ENCODE measurements at regions not wholly inside any gene's neighbourhood (a gene's known extent, or its start where the extent isn't known, plus 50 kb on each side); places are given as distances from the start of the nearest gene placed in this dataset.
"Not testable (repeated sequence)": the region's sequence is repeated elsewhere in the genome, so short reads cannot be mapped to it uniquely, and the experiment has no call there.

DNA sequence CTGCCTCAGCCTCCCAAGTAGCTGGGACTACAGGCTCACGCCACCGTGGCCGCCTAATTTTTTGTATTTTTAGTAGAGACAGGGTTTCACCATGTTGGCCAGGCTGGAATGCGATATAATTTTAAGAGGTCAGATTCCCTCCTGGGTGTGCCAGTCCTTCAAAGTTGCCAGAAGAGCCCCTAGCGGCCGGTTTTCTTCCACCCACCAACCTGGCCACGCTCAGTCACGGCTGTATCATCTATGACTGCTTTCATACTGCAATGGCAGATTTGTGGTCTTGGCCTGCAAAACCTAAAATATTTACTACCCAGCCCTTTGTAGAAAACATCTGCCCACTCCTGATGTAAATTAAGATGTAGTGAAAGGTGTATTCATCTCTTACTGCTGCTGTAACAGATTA lies 117.5 kb upstream of the BASP1 start:
- TF ChIP-seq, protein P1, sequence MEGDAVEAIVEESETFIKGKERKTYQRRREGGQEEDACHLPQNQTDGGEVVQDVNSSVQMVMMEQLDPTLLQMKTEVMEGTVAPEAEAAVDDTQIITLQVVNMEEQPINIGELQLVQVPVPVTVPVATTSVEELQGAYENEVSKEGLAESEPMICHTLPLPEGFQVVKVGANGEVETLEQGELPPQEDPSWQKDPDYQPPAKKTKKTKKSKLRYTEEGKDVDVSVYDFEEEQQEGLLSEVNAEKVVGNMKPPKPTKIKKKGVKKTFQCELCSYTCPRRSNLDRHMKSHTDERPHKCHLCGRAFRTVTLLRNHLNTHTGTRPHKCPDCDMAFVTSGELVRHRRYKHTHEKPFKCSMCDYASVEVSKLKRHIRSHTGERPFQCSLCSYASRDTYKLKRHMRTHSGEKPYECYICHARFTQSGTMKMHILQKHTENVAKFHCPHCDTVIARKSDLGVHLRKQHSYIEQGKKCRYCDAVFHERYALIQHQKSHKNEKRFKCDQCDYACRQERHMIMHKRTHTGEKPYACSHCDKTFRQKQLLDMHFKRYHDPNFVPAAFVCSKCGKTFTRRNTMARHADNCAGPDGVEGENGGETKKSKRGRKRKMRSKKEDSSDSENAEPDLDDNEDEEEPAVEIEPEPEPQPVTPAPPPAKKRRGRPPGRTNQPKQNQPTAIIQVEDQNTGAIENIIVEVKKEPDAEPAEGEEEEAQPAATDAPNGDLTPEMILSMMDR (IDR thresholded peaks at IDR 0.05; ENCODE audit: low read length, missing control alignments): no peak
- DNase-seq (ENCODE audit: low read depth): no peak
- H3K4me3 ChIP-seq (replicated peaks; ENCODE audit: low read depth, low read length): no peak overlapping the region

DNA sequence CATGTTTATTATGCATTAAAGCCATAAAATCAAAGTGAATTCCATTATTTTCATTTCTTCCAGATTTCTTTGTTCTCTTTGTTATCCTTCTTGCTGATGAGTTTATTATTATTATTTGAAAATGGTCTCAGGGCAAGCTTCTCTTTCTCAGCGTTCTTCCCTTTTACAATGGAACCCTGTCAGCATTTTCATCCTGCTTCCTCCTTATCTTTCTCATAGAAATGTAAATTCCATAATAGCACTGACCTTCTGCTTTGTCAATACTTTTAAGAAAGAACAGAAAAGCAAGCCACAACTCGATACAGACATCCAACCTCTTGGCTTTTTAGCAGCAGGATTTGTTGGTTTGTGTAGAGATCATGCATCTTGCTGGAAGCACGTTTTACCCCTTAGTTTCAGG lies 114.0 kb upstream of the BASP1 start:
- TF ChIP-seq, protein P1 (IDR thresholded peaks at IDR 0.05; ENCODE audit: low read length, missing control alignments): no peak
- no peak for DNase-seq (ENCODE audit: low read depth)

DNA sequence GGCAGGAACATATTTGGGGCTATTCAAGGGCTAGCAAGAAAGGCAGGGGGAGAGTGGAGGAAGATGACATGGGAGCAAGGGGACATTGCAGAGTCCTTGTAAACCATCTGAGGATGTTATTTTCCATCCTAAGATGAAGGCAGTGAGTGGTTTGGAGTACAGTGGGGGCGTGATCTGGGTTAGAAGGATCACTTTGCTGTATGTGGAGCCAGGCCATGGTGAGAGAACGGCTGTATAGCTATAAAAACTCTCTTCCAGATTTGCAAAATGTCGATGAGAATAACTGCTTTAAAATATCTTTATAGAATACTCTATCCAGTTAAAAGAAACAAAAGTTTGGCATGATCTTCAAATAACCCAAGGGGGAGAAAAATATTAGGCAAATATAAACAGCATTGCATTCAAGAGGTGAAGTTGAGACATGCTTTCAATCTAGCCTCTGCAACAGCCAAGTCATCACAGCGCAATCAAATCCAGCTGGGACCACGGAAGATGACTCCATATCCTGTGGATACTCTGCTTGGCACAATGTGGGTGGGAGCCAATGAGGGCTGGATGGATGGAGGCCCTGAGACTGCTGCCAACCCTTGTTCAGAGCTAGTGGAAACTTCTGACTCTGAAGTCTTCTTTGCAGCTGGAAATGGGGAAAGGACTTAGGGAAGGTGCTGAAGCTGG lies 111.5 kb upstream of the BASP1 start:
- peak; percentile 83 for DNase-seq (ENCODE audit: low read depth)
- TF ChIP-seq, protein P1 (IDR thresholded peaks at IDR 0.05; ENCODE audit: low read length, missing control alignments): no peak
- no peak overlapping the region for H3K4me3 ChIP-seq (replicated peaks; ENCODE audit: low read depth, low read length)

More for the DNA sequence above, 114.0 kb upstream of the BASP1 start:
- H3K4me3 ChIP-seq (replicated peaks; ENCODE audit: low read depth, low read length): no peak overlapping the region

DNA sequence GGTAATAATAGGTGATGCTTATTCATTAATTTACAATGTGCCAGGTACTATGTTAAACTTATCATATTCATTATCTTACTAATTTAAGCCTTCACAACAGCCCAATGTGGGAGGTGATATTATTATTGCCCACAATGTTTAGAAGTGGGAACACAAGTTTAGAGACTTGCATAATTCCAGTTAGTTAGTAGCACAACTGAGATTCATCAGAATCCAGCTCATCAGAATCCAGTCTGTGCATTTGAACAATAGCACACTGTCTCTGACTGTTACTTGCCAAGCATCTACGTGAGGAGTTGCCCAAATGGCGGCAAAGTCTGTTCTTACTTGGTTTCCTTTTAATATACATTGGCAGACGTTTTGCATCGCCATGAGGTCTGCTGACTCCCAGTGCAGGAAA lies 110.9 kb upstream of the BASP1 start:
- H3K4me3 ChIP-seq (replicated peaks; ENCODE audit: low read depth, low read length): no peak overlapping the region
- TF ChIP-seq, protein P1 (IDR thresholded peaks at IDR 0.05; ENCODE audit: low read length, missing control alignments): no peak
- no peak for DNase-seq (ENCODE audit: low read depth)

DNA sequence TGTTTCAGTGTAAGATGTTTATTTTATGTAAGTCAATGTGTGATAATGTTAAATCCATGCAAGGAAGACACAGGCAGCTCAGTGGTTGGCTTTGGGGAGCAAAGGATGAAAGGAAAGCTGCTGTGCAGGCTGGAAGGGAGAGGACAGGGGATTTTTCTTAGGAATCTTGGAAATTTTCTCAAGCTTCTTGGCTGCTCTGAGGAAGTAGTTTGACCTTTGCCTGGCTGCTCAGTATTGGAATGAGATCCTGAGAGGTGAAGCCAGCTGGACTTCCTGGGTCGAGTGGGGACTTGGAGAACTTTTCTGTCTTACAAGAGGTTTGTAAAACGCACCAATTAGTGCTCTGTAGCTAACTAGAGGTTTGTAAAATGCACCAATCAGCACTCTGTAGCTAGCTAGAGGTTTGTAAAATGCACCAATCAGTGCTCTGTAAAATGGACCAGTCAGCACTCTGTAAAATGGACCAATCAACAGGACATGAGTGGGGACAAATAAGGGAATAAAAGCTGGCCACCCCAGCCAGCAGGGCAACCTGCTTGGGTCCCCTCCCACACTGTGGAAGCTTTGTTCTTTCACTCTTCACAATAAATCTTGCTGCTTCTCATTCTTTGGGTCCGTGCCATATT lies 105.2 kb upstream of the BASP1 start:
- not testable (repeated sequence) for DNase-seq (ENCODE audit: low read depth); H3K4me3 ChIP-seq (replicated peaks; ENCODE audit: low read depth, low read length)

DNA sequence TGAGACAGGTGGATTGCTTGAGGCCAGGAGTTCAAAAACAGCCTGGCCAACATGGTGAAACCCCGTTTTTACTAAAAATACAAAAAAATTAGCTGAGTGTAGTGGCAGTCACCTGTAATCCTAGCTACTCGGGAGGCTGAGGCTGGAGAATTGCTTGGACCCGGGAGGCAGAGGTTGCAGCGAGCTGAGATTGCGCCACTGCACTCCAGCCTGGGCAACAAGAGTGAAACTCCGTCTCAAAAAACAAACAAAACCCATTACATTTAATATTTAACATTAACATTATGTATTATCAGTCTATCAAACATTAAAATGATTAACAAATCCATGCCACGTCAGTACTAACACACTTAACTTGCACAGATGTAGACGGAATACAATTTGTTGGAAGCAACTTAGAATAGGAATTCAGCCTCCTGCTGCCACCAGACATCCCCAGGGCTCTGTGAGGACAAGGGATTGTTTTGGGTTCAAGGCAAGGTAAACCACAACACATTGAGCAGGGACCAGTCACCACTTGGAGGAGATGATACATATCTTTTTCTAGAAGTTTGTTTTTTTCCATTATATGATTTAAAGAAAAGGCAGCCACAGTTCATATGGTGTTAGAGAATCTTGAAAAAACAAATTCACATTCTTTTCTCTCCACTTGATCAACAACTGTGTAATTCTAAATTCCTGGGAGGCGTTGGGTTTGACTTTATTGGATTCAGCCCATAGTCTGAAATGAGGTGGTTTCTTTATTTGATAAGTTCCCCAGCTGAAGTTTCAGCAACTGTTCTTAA lies 104.1 kb upstream of the BASP1 start:
- TF ChIP-seq, protein P1 (IDR thresholded peaks at IDR 0.05; ENCODE audit: low read length, missing control alignments): no peak
- peak; percentile 35 for DNase-seq (ENCODE audit: low read depth)
- no peak overlapping the region for H3K4me3 ChIP-seq (replicated peaks; ENCODE audit: low read depth, low read length)

DNA sequence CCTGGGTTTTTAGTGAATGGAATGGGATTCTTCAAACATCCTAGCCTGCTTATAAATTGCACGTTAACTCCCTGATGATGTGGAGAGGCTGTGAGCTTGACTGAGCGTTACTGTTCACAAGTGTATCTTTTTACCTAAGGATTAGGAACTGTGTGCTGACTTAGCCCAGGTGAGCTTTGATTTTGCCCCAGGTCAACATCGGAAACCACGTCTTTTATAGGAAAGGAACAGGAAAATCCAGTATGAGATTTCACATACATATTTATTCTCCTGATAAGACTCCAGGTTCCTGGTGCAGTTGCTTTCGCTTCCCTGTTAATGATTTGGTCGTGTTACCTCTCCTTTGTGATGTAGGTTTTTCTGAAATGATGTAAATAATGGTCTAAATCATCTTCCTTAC lies 103.2 kb upstream of the BASP1 start:
- DNase-seq (ENCODE audit: low read depth): no peak
- no peak overlapping the region for H3K4me3 ChIP-seq (replicated peaks; ENCODE audit: low read depth, low read length)
- TF ChIP-seq, protein P1 (IDR thresholded peaks at IDR 0.05; ENCODE audit: low read length, missing control alignments): no peak

Data from fibroblast of pulmonary artery (primary cell).